H1 (cell line): ENCODE measurements at regions not wholly inside any gene's neighbourhood (a gene's known extent, or its start where the extent isn't known, plus 50 kb on each side); places are given as distances from the start of the nearest gene placed in this dataset.
"Not testable (repeated sequence)": the region's sequence is repeated elsewhere in the genome, so short reads cannot be mapped to it uniquely, and the experiment has no call there.

Experiments used
- CTCF ChIA-PET: fragments of 300-600 bp; sonication (Branson Sonifier 250); formaldehyde crosslinking; loops from one replicate; lab custom pipeline; 2021; ENCODE audit not compliant: partially characterized antibody; lab: Charles Lee
- POLR2A ChIA-PET: fragments of 300-600 bp; sonication (Branson Sonifier 250); formaldehyde crosslinking; loops from one replicate; lab custom pipeline; 2021; ENCODE audit warnings: inconsistent platforms; ENCODE audit not compliant: partially characterized antibody; lab: Charles Lee
- DNase-seq, 2 experiments: peaks; one replicate each; pipeline versions ENCODE4 v3.0.0 to v3.0.0-alpha.2; 2010 to 2022; ENCODE audit warnings: low spot score in 2 of 2, low read depth in 1 of 2, mixed read lengths in 1 of 2
- FAIRE-seq: peaks from 2 replicates; lab custom pipeline; 2011; peaks lifted over from hg19 to GRCh38; lab: Jason Lieb, UNC
- H2AFZ ChIP-seq: 2 replicates; pipeline ENCODE4 v1.8.1; 2012; ENCODE audit warnings: low read length, inconsistent platforms
- H2AK5ac ChIP-seq: 2 replicates; pipeline ENCODE4 v1.6.1; 2013; ENCODE audit warnings: low read depth, low read length
- H2BK120ac ChIP-seq: replicated peaks from 2 replicates; pipeline ENCODE3; 2013; ENCODE audit warnings: low read depth, low read length, inconsistent platforms
- H2BK12ac ChIP-seq: 2 replicates; pipeline ENCODE4 v1.6.1; 2013; ENCODE audit warnings: low read depth, low read length
- H2BK15ac ChIP-seq: 2 replicates; pipeline ENCODE4 v1.6.1; 2013; ENCODE audit warnings: low read length
- H2BK20ac ChIP-seq: 2 replicates; pipeline ENCODE4 v1.6.1; 2013; ENCODE audit warnings: low read length
- H2BK5ac ChIP-seq: 2 replicates; pipeline ENCODE4 v1.6.1; 2013; ENCODE audit warnings: low read depth, low read length
- H3K14ac ChIP-seq: 2 replicates; pipeline ENCODE4 v1.6.1; 2013; ENCODE audit warnings: inconsistent platforms; ENCODE audit not compliant: insufficient read length
- H3K18ac ChIP-seq: 2 replicates; pipeline ENCODE4 v1.6.1; 2013; ENCODE audit warnings: low read length; ENCODE audit errors: extremely low read depth
- H3K23ac ChIP-seq: 2 replicates; pipeline ENCODE4 v1.6.1; 2013; ENCODE audit warnings: inconsistent platforms; ENCODE audit not compliant: insufficient read length
- H3K23me2 ChIP-seq: 2 replicates; pipeline ENCODE4 v1.6.1; 2013; ENCODE audit warnings: low read depth, low read length
- H3K27ac ChIP-seq: 2 replicates; pipeline ENCODE4 v1.6.1; 2011; ENCODE audit warnings: low read depth, low read length, inconsistent platforms
- H3K27me3 ChIP-seq, 4 experiments: replicated peaks in 1 of 4; 1 replicate in 1 of 4; 2 replicates in 3 of 4; pipeline versions ENCODE4 v1.6.1 to v1.8.1; 2011 to 2013; ENCODE audit warnings: low read length in 3 of 4, mild to moderate bottlenecking in 3 of 4, inconsistent platforms in 2 of 4, mixed read lengths in 2 of 4, moderate library complexity in 1 of 4; ENCODE audit not compliant: control insufficient read depth in 3 of 4, insufficient read depth in 3 of 4; ENCODE audit errors: extremely low read depth in 1 of 4
- H3K36me3 ChIP-seq, 4 experiments: 2 replicates each; pipeline versions ENCODE4 v1.6.1 to v1.8.1; 2011 to 2013; ENCODE audit warnings: mild to moderate bottlenecking in 4 of 4, low read length in 3 of 4, moderate library complexity in 2 of 4, control low read depth in 1 of 4, inconsistent platforms in 1 of 4; ENCODE audit not compliant: insufficient read depth in 4 of 4, control insufficient read depth in 2 of 4
- H3K4ac ChIP-seq: replicated peaks from 2 replicates; pipeline ENCODE3; 2013; ENCODE audit warnings: low read length, low read depth, mixed read lengths, inconsistent platforms; ENCODE audit not compliant: insufficient read length
- H3K4me1 ChIP-seq, 4 experiments: replicated peaks in 1 of 4; 1 replicate in 1 of 4; 2 replicates in 3 of 4; pipeline versions ENCODE4 v1.6.1 to v1.8.1; 2011 to 2013; ENCODE audit warnings: low read length in 3 of 4, inconsistent platforms in 2 of 4, mixed read lengths in 1 of 4; ENCODE audit not compliant: insufficient read depth in 4 of 4, control insufficient read depth in 3 of 4
- H3K4me2 ChIP-seq, 2 experiments: 2 replicates each; pipeline versions ENCODE4 v1.6.1 to v1.8.1; 2011 to 2013; ENCODE audit warnings: low read depth in 2 of 2, low read length in 2 of 2, control low read depth in 1 of 2, inconsistent platforms in 1 of 2, mild to moderate bottlenecking in 1 of 2; ENCODE audit not compliant: insufficient read depth in 1 of 2
- H3K4me3 ChIP-seq, 4 experiments: fragments of 200-600, 300-600 bp in 1 of 4; sonication (generic), shearing (Covaris generic), sonication (Bioruptor Twin) in 1 of 4; 2 replicates each; pipeline versions ENCODE4 v1.5.1 to v1.8.1; 2011 to 2016; ENCODE audit warnings: low read length in 4 of 4, low read depth in 3 of 4, control low read depth in 2 of 4, inconsistent platforms in 2 of 4, mild to moderate bottlenecking in 2 of 4, mixed read lengths in 1 of 4, moderate library complexity in 1 of 4; ENCODE audit not compliant: insufficient read depth in 2 of 4; ENCODE audit errors: extremely low read depth in 1 of 4
- H3K56ac ChIP-seq: replicated peaks from 2 replicates; pipeline ENCODE3; 2013; ENCODE audit warnings: low read depth, mild to moderate bottlenecking, mixed read lengths, low read length, inconsistent platforms; ENCODE audit not compliant: insufficient read length
- H3K79me1 ChIP-seq: 2 replicates; pipeline ENCODE4 v1.6.1; 2013; ENCODE audit warnings: low read depth, low read length, control low read depth
- H3K79me2 ChIP-seq, 2 experiments: 2 replicates each; pipeline versions ENCODE4 v1.6.1 to v1.8.1; 2012 to 2013; ENCODE audit warnings: low read length in 2 of 2, mild to moderate bottlenecking in 2 of 2, inconsistent platforms in 1 of 2; ENCODE audit not compliant: insufficient read depth in 2 of 2, control insufficient read depth in 1 of 2
- H3K9ac ChIP-seq, 4 experiments: replicated peaks in 1 of 4; 1 replicate in 1 of 4; 2 replicates in 3 of 4; pipeline versions ENCODE4 v1.6.1 to v1.8.1; 2011 to 2013; ENCODE audit warnings: low read depth in 3 of 4, low read length in 3 of 4, control low read depth in 2 of 4, mild to moderate bottlenecking in 2 of 4, moderate library complexity in 2 of 4, inconsistent platforms in 1 of 4; ENCODE audit errors: extremely low read depth in 1 of 4
- H3K9me3 ChIP-seq, 2 experiments: 2 replicates each; pipeline versions ENCODE4 v1.6.1 to v1.8.1; 2012 to 2013; ENCODE audit warnings: mild to moderate bottlenecking in 2 of 2, moderate library complexity in 2 of 2, control low read depth in 1 of 2, inconsistent platforms in 1 of 2, low read depth in 1 of 2, low read length in 1 of 2, mixed read lengths in 1 of 2; ENCODE audit not compliant: insufficient read depth in 2 of 2
- H4K20me1 ChIP-seq, 2 experiments: replicated peaks in 1 of 2; 2 replicates each; pipeline versions ENCODE3 to v1.8.1; 2011 to 2013; ENCODE audit warnings: inconsistent platforms in 2 of 2, low read length in 2 of 2, mild to moderate bottlenecking in 1 of 2; ENCODE audit not compliant: insufficient read depth in 2 of 2, control insufficient read depth in 1 of 2
- H4K5ac ChIP-seq: 2 replicates; pipeline ENCODE4 v1.6.1; 2013; ENCODE audit warnings: low read length, low read depth, mixed read lengths, inconsistent platforms; ENCODE audit not compliant: insufficient read length
- H4K8ac ChIP-seq: 2 replicates; pipeline ENCODE4 v1.8.0; 2013; ENCODE audit warnings: mild to moderate bottlenecking, moderate library complexity, low read length, inconsistent platforms; ENCODE audit not compliant: insufficient read depth; ENCODE audit errors: extremely low read depth
- H4K91ac ChIP-seq: replicated peaks from 2 replicates; pipeline ENCODE3; 2013; ENCODE audit warnings: low read length, mixed read lengths, inconsistent platforms; ENCODE audit not compliant: insufficient read length
- WGBS, 2 experiments: shearing (Covaris generic) in 1 of 2; methylation state at CpG; one replicate each; pipeline versions ENCODE4 v1.1.6 to v1.1.7; 2013 to 2015; ENCODE audit warnings: low lambda C conversion rate in 2 of 2, mixed read lengths in 2 of 2, inconsistent platforms in 1 of 2, low coverage in 1 of 2, missing lambda C conversion rate in 1 of 2; ENCODE audit not compliant: insufficient replicate concordance in 2 of 2, insufficient coverage in 1 of 2, insufficient read length in 1 of 2; ENCODE audit errors: extremely low coverage in 1 of 2, missing lambda C conversion rate in 1 of 2; 5-methylcytosine and 5-hydroxymethylcytosine counted together

DNA sequence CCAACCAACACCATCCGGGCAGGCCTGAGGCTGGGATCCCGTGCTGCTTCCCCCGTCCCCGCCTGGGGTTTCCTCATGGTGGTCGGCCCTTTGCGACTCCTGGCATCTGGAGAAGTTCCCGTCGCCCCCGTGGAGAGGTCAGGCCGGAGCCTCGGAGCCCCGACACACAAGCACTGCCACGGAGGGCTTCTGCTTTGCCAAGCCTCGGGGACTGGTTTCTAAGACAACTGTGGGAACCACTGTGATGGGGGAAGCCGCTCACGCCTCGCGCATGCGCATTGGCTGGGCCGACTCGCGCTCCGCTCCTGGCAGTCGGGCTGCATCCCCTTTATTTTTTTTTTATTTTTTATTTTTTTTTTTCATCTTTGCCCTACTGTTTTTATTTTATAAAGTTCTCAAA, 928.8 kb upstream of the TPTE start:
- H3K27me3 ChIP-seq, H3K56ac ChIP-seq, H3K9me3 ChIP-seq, H3K36me3 ChIP-seq, H3K18ac ChIP-seq, H3K27ac ChIP-seq, H2BK120ac ChIP-seq, POLR2A ChIA-PET, H2AK5ac ChIP-seq, H4K8ac ChIP-seq, H3K23ac ChIP-seq, H3K4ac ChIP-seq, H3K4me2 ChIP-seq, H2BK12ac ChIP-seq, H2AFZ ChIP-seq, H3K79me1 ChIP-seq, H3K79me2 ChIP-seq, H2BK5ac ChIP-seq, H2BK20ac ChIP-seq, H3K14ac ChIP-seq, H3K23me2 ChIP-seq, CTCF ChIA-PET, H3K9ac ChIP-seq, H4K20me1 ChIP-seq, H2BK15ac ChIP-seq, H4K5ac ChIP-seq, DNase-seq, H4K91ac ChIP-seq, H3K4me3 ChIP-seq, H3K4me1 ChIP-seq, FAIRE-seq: not testable (repeated sequence)
- WGBS, 2 experiments, result 66% methylated on average over 7 of the region's 24 CpGs; no CpG with 5 or more reads in 1 of the 2 experiments

GRCh38 chr21:9593646-9594045, 927.7 kb upstream of the TPTE start:
- FAIRE-seq, H2BK5ac ChIP-seq, H3K56ac ChIP-seq, H2BK20ac ChIP-seq, H3K4me1 ChIP-seq, H3K79me2 ChIP-seq, H3K14ac ChIP-seq, H2BK12ac ChIP-seq, H3K4me2 ChIP-seq, H2BK120ac ChIP-seq, H3K4me3 ChIP-seq, H3K18ac ChIP-seq, DNase-seq, POLR2A ChIA-PET, H3K79me1 ChIP-seq, H3K23ac ChIP-seq, H3K4ac ChIP-seq, H3K9me3 ChIP-seq, H4K20me1 ChIP-seq, H2AK5ac ChIP-seq, H3K9ac ChIP-seq, H3K23me2 ChIP-seq, H3K27ac ChIP-seq, CTCF ChIA-PET, H2BK15ac ChIP-seq, H2AFZ ChIP-seq, H3K36me3 ChIP-seq, H4K91ac ChIP-seq, H3K27me3 ChIP-seq, H4K8ac ChIP-seq, H4K5ac ChIP-seq: not testable (repeated sequence)
- no CpG with 5 or more reads among the region's 27 CpGs for WGBS, 2 experiments
